ENCODE measurements at regions not wholly inside any gene's neighbourhood (a gene's known extent, or its start where the extent isn't known, plus 50 kb on each side); places are given as distances from the start of the nearest gene placed in this dataset.

- Histone ChIP-seq H3K9ac (no peak overlapping the region), H2AFZ (replicated peaks) (no peak overlapping the region), H3K4me3 (no peak overlapping the region), H4K20me1 (ENCODE audit: low read depth) (no peaks in the 10 kb centered on the region), H3K4me1 (no peaks in the 10 kb centered on the region), H3F3A (ENCODE audit: low read depth) (no peaks in the 10 kb centered on the region), H3K36me3 (no peaks in the 10 kb centered on the region), H3K4me2 (no peak overlapping the region), H3K27ac (no peak overlapping the region), H3K27me3 (no peaks in the 10 kb centered on the region), H3K9me3 (ENCODE audit: low read depth) (no peaks in the 10 kb centered on the region), H3K79me2 (ENCODE audit: low read depth) (no peaks in the 10 kb centered on the region)
- Mint-ChIP-seq H3K4me3 (no peak overlapping the region), H3K27ac (no peak overlapping the region), H3K36me3 (no peaks in the 10 kb centered on the region), H3K4me1 (no peaks in the 10 kb centered on the region), H3K27me3 (ENCODE audit: insufficient read depth, low read depth) (no peaks in the 10 kb centered on the region), H3K9me3 (no peaks in the 10 kb centered on the region)
- TF ChIP-seq CTCF (IDR thresholded peaks at IDR 0.05) (no peak), EZH2phosphoT487 (IDR thresholded peaks at IDR 0.05) (no peak), EZH2 (IDR thresholded peaks at IDR 0.05) (no peak)
- DNase-seq (ENCODE audit: low spot score) = no peak
These were observed 551.1 kb upstream of the POT1 start for GRCh38 chr7:125480762-125481161.

- no peak overlapping the region for H3K27ac Mint-ChIP-seq
- Histone ChIP-seq H3K27me3 (no peaks in the 10 kb centered on the region), H2AFZ (replicated peaks) (no peak overlapping the region), H3F3A (ENCODE audit: low read depth) (no peaks in the 10 kb centered on the region), H3K9ac (no peak overlapping the region), H3K4me3 (no peak overlapping the region), H3K36me3 (no peaks in the 10 kb centered on the region), H3K4me2 (no peak overlapping the region), H3K27ac (no peak overlapping the region), H3K9me3 (ENCODE audit: low read depth) (no peaks in the 10 kb centered on the region), H3K4me1 (no peaks in the 10 kb centered on the region), H4K20me1 (ENCODE audit: low read depth) (no peaks in the 10 kb centered on the region), H3K79me2 (ENCODE audit: low read depth) (no peaks in the 10 kb centered on the region)
- H3K27me3 Mint-ChIP-seq (ENCODE audit: insufficient read depth, low read depth) = peaks cover 5% of the 10 kb centered on the region
- no peak for DNase-seq (ENCODE audit: low spot score)
- H3K9me3 Mint-ChIP-seq = no peaks in the 10 kb centered on the region
- TF ChIP-seq CTCF (IDR thresholded peaks at IDR 0.05) = no peak
- no peak for TF ChIP-seq EZH2phosphoT487 (IDR thresholded peaks at IDR 0.05)
- no peak for TF ChIP-seq EZH2 (IDR thresholded peaks at IDR 0.05)
- H3K4me3 Mint-ChIP-seq = no peak overlapping the region
- no peaks in the 10 kb centered on the region for H3K4me1 Mint-ChIP-seq
- H3K36me3 Mint-ChIP-seq = no peaks in the 10 kb centered on the region
These were observed 539.2 kb upstream of the POT1 start for GRCh38 chr7:125468855-125469174.

- Histone ChIP-seq H3K4me3 (no peak overlapping the region), H3K27ac (no peak overlapping the region), H3F3A (ENCODE audit: low read depth) (no peaks in the 10 kb centered on the region), H3K9me3 (ENCODE audit: low read depth) (no peaks in the 10 kb centered on the region), H3K9ac (no peak overlapping the region), H3K27me3 (no peaks in the 10 kb centered on the region), H2AFZ (replicated peaks) (peak overlapping the region; percentile 10), H4K20me1 (ENCODE audit: low read depth) (no peaks in the 10 kb centered on the region), H3K79me2 (ENCODE audit: low read depth) (no peaks in the 10 kb centered on the region), H3K4me1 (no peaks in the 10 kb centered on the region), H3K4me2 (no peak overlapping the region), H3K36me3 (no peaks in the 10 kb centered on the region)
- Mint-ChIP-seq H3K4me1 (no peaks in the 10 kb centered on the region), H3K9me3 (no peaks in the 10 kb centered on the region), H3K27me3 (ENCODE audit: insufficient read depth, low read depth) (peaks cover 5% of the 10 kb centered on the region), H3K4me3 (no peak overlapping the region), H3K36me3 (no peaks in the 10 kb centered on the region), H3K27ac (no peak overlapping the region)
- DNase-seq (ENCODE audit: low spot score) = no peak
- TF ChIP-seq CTCF (IDR thresholded peaks at IDR 0.05) (no peak), EZH2phosphoT487 (IDR thresholded peaks at IDR 0.05) (no peak), EZH2 (IDR thresholded peaks at IDR 0.05) (no peak)
These were observed 538.6 kb upstream of the POT1 start for GRCh38 chr7:125467996-125468854.
